ENCODE measurements at regions not wholly inside any gene's neighbourhood (a gene's known extent, or its start where the extent isn't known, plus 50 kb on each side); places are given as distances from the start of the nearest gene placed in this dataset.

DNA sequence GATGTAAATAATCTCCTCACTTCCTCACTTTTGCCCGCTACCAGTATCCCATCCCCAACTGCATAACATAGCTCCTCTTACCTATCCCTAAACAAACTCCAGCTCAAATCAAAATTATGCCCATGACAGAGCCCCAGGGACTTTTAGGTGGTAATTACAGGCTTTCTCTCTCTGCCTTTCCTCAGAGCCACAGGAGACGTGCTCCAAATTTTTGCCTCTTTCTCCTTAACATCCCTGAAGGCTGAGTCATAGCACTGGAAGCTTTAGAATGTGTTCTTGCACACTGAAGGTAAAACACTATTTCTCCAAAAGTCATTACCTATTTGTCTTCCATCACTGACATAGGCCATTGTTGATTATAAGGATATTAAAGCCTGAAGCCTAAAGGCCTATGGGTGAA is 263.5 kb upstream of the PLD5 start:
- no peaks in the 10 kb centered on the region for H3K4me1 ChIP-seq (ENCODE audit: control insufficient read depth, low read length)
- H3K9me3 ChIP-seq (ENCODE audit: control insufficient read depth, insufficient read depth, low read length), result no peaks in the 10 kb centered on the region
- no peaks in the 10 kb centered on the region for H4K20me1 ChIP-seq (ENCODE audit: control insufficient read depth, insufficient read depth, low read depth, low read length)
- no peaks in the 10 kb centered on the region for H3K27me3 ChIP-seq (ENCODE audit: control insufficient read depth, low read length)
- H3K4me3 ChIP-seq (ENCODE audit: low read length), result no peak overlapping the region
- TF ChIP-seq EZH2phosphoT487 (IDR thresholded peaks at IDR 0.05; ENCODE audit: borderline replicate concordance, low read length), result no peak
- TF ChIP-seq, protein P1, sequence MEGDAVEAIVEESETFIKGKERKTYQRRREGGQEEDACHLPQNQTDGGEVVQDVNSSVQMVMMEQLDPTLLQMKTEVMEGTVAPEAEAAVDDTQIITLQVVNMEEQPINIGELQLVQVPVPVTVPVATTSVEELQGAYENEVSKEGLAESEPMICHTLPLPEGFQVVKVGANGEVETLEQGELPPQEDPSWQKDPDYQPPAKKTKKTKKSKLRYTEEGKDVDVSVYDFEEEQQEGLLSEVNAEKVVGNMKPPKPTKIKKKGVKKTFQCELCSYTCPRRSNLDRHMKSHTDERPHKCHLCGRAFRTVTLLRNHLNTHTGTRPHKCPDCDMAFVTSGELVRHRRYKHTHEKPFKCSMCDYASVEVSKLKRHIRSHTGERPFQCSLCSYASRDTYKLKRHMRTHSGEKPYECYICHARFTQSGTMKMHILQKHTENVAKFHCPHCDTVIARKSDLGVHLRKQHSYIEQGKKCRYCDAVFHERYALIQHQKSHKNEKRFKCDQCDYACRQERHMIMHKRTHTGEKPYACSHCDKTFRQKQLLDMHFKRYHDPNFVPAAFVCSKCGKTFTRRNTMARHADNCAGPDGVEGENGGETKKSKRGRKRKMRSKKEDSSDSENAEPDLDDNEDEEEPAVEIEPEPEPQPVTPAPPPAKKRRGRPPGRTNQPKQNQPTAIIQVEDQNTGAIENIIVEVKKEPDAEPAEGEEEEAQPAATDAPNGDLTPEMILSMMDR (IDR thresholded peaks at IDR 0.05; ENCODE audit: low read depth, low read length, poor library complexity, severe bottlenecking), result no peak
- H3K79me2 ChIP-seq (ENCODE audit: control insufficient read depth, low read length), result no peaks in the 10 kb centered on the region
- no peak overlapping the region for H3K4me2 ChIP-seq (ENCODE audit: low read length)
- no peaks in the 10 kb centered on the region for H3K9me2 ChIP-seq (replicated peaks; ENCODE audit: control insufficient read depth, low read length)
- H3F3A ChIP-seq (ENCODE audit: control insufficient read depth, insufficient read depth), result no peaks in the 10 kb centered on the region
- H3K27ac ChIP-seq (ENCODE audit: low read depth, low read length), result no peak overlapping the region
- no peaks in the 10 kb centered on the region for H3K36me3 ChIP-seq (ENCODE audit: control insufficient read depth, low read length)

DNA sequence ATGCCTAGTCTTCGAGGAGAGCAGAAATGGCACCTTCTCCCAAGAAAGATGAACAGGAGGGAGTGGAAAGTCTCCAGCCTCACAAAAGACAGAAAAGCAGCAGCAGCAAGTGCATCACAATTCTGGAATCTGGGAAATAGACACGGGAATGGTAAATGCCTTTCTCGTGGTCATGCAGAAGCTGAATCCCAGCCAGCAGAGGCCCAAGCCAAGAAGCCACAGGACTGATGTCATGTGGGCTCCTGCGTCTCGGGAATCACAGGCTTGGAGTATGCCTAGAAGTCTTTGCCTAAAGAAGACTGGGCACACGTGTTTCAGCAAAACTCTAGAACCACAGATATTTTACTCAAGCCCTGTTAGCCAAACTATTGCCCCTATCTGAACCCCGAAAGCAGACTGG is 260.3 kb upstream of the PLD5 start:
- Histone ChIP-seq H3K4me3 (ENCODE audit: low read length) (no peak overlapping the region), H4K20me1 (ENCODE audit: control insufficient read depth, insufficient read depth, low read depth, low read length) (no peaks in the 10 kb centered on the region), H3K79me2 (ENCODE audit: control insufficient read depth, low read length) (no peaks in the 10 kb centered on the region), H3K9me3 (ENCODE audit: control insufficient read depth, insufficient read depth, low read length) (no peaks in the 10 kb centered on the region), H3K36me3 (ENCODE audit: control insufficient read depth, low read length) (no peaks in the 10 kb centered on the region), H3K4me2 (ENCODE audit: low read length) (no peak overlapping the region), H3F3A (ENCODE audit: control insufficient read depth, insufficient read depth) (no peaks in the 10 kb centered on the region), H3K9me2 (replicated peaks; ENCODE audit: control insufficient read depth, low read length) (no peaks in the 10 kb centered on the region), H3K4me1 (ENCODE audit: control insufficient read depth, low read length) (no peaks in the 10 kb centered on the region), H3K27ac (ENCODE audit: low read depth, low read length) (no peak overlapping the region), H3K27me3 (ENCODE audit: control insufficient read depth, low read length) (no peaks in the 10 kb centered on the region)
- TF ChIP-seq, protein P1 (IDR thresholded peaks at IDR 0.05; ENCODE audit: low read depth, low read length, poor library complexity, severe bottlenecking), result no peak
- TF ChIP-seq EZH2phosphoT487 (IDR thresholded peaks at IDR 0.05; ENCODE audit: borderline replicate concordance, low read length), result no peak

DNA sequence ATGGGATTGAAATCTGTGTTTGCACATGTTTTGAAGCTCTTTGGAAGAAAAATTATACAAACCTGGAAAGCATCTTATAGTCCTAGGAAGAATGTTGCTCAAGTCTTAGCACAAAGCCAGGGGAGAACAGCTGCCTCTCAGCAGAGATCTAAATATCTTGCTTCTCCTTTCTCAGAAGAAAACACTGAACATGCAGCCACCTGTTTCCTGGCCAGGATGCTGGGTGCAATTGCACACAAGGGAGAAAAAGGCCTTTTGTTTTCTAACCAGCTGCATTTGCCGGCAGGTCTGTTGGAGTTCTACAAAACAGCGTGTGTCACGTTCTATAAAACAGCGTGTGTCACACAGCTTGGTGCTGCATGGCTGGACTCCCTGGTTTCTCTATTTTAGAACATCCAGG is 259.6 kb upstream of the PLD5 start:
- H3K79me2 ChIP-seq (ENCODE audit: control insufficient read depth, low read length), result no peaks in the 10 kb centered on the region
- no peak overlapping the region for H3K27ac ChIP-seq (ENCODE audit: low read depth, low read length)

More for the DNA sequence above, 259.6 kb upstream of the PLD5 start:
- Histone ChIP-seq H3K4me3 (ENCODE audit: low read length) (no peak overlapping the region), H3K4me2 (ENCODE audit: low read length) (no peak overlapping the region), H3K27me3 (ENCODE audit: control insufficient read depth, low read length) (no peaks in the 10 kb centered on the region), H4K20me1 (ENCODE audit: control insufficient read depth, insufficient read depth, low read depth, low read length) (no peaks in the 10 kb centered on the region), H3K9me3 (ENCODE audit: control insufficient read depth, insufficient read depth, low read length) (no peaks in the 10 kb centered on the region), H3K9me2 (replicated peaks; ENCODE audit: control insufficient read depth, low read length) (no peaks in the 10 kb centered on the region), H3F3A (ENCODE audit: control insufficient read depth, insufficient read depth) (no peaks in the 10 kb centered on the region), H3K4me1 (ENCODE audit: control insufficient read depth, low read length) (no peaks in the 10 kb centered on the region), H3K36me3 (ENCODE audit: control insufficient read depth, low read length) (no peaks in the 10 kb centered on the region)
- no peak for TF ChIP-seq EZH2phosphoT487 (IDR thresholded peaks at IDR 0.05; ENCODE audit: borderline replicate concordance, low read length)
- TF ChIP-seq, protein P1 (IDR thresholded peaks at IDR 0.05; ENCODE audit: low read depth, low read length, poor library complexity, severe bottlenecking), result no peak

Data from DOHH2 (cell line).